Loucy (cell line): ENCODE measurements at regions not wholly inside any gene's neighbourhood (a gene's known extent, or its start where the extent isn't known, plus 50 kb on each side); places are given as distances from the start of the nearest gene placed in this dataset.
A peak's percentile ranks its signal among the peaks of the same experiment; 100 is the strongest.

Experiments
- H2AFZ ChIP-seq: fragments of 200-600 bp; sonication (generic); 2 replicates; pipeline ENCODE4 v1.6.0; 2016; ENCODE audit warnings: antibody characterized with exemption, mild to moderate bottlenecking, low read length, moderate library complexity
- H3F3A ChIP-seq: fragments of 200-600 bp; 2 replicates; pipeline ENCODE4 v1.6.0; 2016; ENCODE audit warnings: antibody characterized with exemption, low read depth, mild to moderate bottlenecking
- H3K27me3 ChIP-seq: fragments of 200-600 bp; sonication (generic); 2 replicates; pipeline ENCODE4 v1.6.1; 2014; ENCODE audit warnings: low read length, mild to moderate bottlenecking; ENCODE audit not compliant: insufficient read depth, poor library complexity, severe bottlenecking
- H3K36me3 ChIP-seq: fragments of 200-600 bp; sonication (generic); 2 replicates; pipeline ENCODE4 v1.6.1; 2016; ENCODE audit warnings: low read length; ENCODE audit not compliant: insufficient read depth
- H3K4me1 ChIP-seq: fragments of 200-600 bp; sonication (generic); 2 replicates; pipeline ENCODE4 v1.5.1; 2014; ENCODE audit warnings: low read length, mild to moderate bottlenecking; ENCODE audit not compliant: insufficient read depth, poor library complexity, severe bottlenecking
- H3K4me2 ChIP-seq: fragments of 200-600 bp; sonication (generic); 2 replicates; pipeline ENCODE4 v1.6.0; 2014; ENCODE audit warnings: antibody characterized with exemption, low read length, low read depth, mild to moderate bottlenecking; ENCODE audit not compliant: poor library complexity, severe bottlenecking
- H3K4me3 ChIP-seq: fragments of 200-600 bp; sonication (generic); 2 replicates; pipeline ENCODE4 v1.5.1; 2014; ENCODE audit warnings: low read length, mild to moderate bottlenecking, mixed read lengths; ENCODE audit not compliant: poor library complexity, severe bottlenecking
- H3K79me2 ChIP-seq: fragments of 200-600 bp; sonication (generic); 2 replicates; pipeline ENCODE4 v1.6.1; 2014; ENCODE audit warnings: low read length; ENCODE audit not compliant: insufficient read depth
- H3K9ac ChIP-seq: fragments of 200-600 bp; sonication (generic); 2 replicates; pipeline ENCODE4 v1.6.0; 2014; ENCODE audit warnings: mild to moderate bottlenecking, low read depth, low read length, moderate library complexity; ENCODE audit not compliant: poor library complexity, severe bottlenecking
- H3K9me2 ChIP-seq: fragments of 200-600 bp; sonication (generic); replicated peaks from 2 replicates; pipeline ENCODE4 v1.6.1; 2016; ENCODE audit warnings: low read depth, low read length, mixed read lengths
- H3K9me3 ChIP-seq: fragments of 200-600 bp; sonication (generic); 2 replicates; pipeline ENCODE4 v1.6.1; 2014; ENCODE audit warnings: mild to moderate bottlenecking, antibody characterized with exemption, low read length, low read depth; ENCODE audit not compliant: insufficient read depth
- H4K20me1 ChIP-seq: fragments of 200-600 bp; sonication (generic); 2 replicates; pipeline ENCODE4 v1.6.0; 2014; ENCODE audit warnings: antibody characterized with exemption, low read length, mild to moderate bottlenecking; ENCODE audit not compliant: insufficient read depth, poor library complexity, severe bottlenecking
- EZH2phosphoT487 ChIP-seq: fragments of 200-600 bp; IDR thresholded peaks from 2 replicates; pipeline ENCODE4 v1.6.1; 2018; ENCODE audit warnings: antibody characterized with exemption, mild to moderate bottlenecking, moderate library complexity, borderline replicate concordance
- TF ChIP-seq, protein P1 (sequence below): fragments of 200-600 bp; sonication (generic); conservative IDR thresholded peaks from 2 replicates; pipeline ENCODE4 v1.5.1; 2014; ENCODE audit warnings: mild to moderate bottlenecking, antibody characterized with exemption, low read length

DNA sequence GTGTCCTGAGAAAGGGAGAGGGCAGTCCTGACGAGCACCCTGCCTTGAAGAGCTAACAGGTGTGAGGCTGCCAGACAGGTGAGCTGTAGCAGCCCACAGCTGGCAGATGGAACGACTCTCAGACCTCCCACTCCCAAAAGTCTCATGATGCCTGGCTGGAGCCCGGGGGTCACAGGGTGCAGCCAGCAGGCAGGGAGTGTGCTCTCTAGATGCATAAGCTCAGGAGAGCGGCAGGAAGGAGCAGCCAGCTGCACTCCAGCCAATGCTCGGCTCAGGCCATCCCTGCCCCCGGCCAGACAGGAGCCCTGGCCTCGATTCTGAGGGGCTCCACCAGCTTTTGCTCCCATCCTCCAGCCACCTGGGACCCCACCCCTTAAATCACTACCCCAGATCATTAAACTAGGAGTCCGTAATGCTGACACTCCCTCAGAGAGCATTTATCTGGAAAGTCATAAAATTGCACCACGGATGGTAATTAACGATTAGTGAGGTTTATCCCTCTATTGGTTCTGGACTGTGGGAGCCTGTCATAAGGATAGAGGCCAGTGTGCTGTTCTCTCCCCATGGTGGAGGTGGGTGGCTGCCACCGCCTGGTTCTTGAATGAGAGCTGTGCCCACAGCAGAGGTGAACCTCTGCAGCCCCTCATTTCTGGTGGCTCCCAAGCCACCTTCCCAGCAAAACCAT lies 63.5 kb upstream of the ZMIZ1 start:
- Histone ChIP-seq H3K9me2 (no peaks in the 10 kb centered on the region), H3K4me2 (no peak overlapping the region), H3K79me2 (no peaks in the 10 kb centered on the region), H3K9me3 (no peaks in the 10 kb centered on the region), H3K36me3 (no peaks in the 10 kb centered on the region), H3K4me3 (no peak overlapping the region), H3K4me1 (peaks cover 5% of the 10 kb centered on the region), H3F3A (no peaks in the 10 kb centered on the region), H2AFZ (no peak overlapping the region), H3K27me3 (no peaks in the 10 kb centered on the region), H3K9ac (no peak overlapping the region), H4K20me1 (no peaks in the 10 kb centered on the region)
- TF ChIP-seq, protein P1, sequence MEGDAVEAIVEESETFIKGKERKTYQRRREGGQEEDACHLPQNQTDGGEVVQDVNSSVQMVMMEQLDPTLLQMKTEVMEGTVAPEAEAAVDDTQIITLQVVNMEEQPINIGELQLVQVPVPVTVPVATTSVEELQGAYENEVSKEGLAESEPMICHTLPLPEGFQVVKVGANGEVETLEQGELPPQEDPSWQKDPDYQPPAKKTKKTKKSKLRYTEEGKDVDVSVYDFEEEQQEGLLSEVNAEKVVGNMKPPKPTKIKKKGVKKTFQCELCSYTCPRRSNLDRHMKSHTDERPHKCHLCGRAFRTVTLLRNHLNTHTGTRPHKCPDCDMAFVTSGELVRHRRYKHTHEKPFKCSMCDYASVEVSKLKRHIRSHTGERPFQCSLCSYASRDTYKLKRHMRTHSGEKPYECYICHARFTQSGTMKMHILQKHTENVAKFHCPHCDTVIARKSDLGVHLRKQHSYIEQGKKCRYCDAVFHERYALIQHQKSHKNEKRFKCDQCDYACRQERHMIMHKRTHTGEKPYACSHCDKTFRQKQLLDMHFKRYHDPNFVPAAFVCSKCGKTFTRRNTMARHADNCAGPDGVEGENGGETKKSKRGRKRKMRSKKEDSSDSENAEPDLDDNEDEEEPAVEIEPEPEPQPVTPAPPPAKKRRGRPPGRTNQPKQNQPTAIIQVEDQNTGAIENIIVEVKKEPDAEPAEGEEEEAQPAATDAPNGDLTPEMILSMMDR: no peak
- TF ChIP-seq EZH2phosphoT487: no peak

DNA sequence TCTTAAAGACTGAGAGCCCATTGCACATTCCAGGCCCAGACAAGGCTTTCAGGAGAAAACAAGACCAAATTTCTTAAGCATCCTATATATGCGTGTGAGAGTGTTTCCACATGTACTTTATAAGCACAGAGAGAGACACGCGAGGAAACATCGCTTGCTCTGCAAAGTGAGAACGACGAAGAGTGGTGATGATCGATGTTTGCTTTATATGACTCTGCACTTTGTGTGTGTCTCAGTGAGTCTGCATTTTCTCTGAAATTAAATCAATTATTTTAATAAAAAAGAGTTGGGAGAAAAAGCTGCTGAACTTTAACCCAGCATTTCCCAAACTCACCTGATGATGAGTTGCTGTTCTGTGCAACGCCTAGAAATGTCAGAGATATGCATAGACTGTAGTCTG lies 61.7 kb upstream of the ZMIZ1 start:
- H3K9me3 ChIP-seq: no peaks in the 10 kb centered on the region
- H3K36me3 ChIP-seq: no peaks in the 10 kb centered on the region
- no peaks in the 10 kb centered on the region for H3K9me2 ChIP-seq
- H2AFZ ChIP-seq: no peak overlapping the region
- H3K79me2 ChIP-seq: no peaks in the 10 kb centered on the region
- TF ChIP-seq, protein P1: no peak
- no peak for TF ChIP-seq EZH2phosphoT487
- no peaks in the 10 kb centered on the region for H3K27me3 ChIP-seq
- H3K4me1 ChIP-seq: no peaks in the 10 kb centered on the region
- H4K20me1 ChIP-seq: no peaks in the 10 kb centered on the region
- H3K4me2 ChIP-seq: no peak overlapping the region
- H3K9ac ChIP-seq: no peak overlapping the region
- no peaks in the 10 kb centered on the region for H3F3A ChIP-seq
- H3K4me3 ChIP-seq: no peak overlapping the region

GRCh38 chr10:79007421-79008319 lies 61.1 kb upstream of the ZMIZ1 start:
- Histone ChIP-seq H3F3A (no peaks in the 10 kb centered on the region), H2AFZ (0 out of 2 replicates have a peak overlapping the region, but pooled peaks have one; percentile 56), H3K4me3 (no peak overlapping the region), H3K4me2 (no peak overlapping the region), H3K9me2 (no peaks in the 10 kb centered on the region), H4K20me1 (no peaks in the 10 kb centered on the region), H3K79me2 (no peaks in the 10 kb centered on the region), H3K9ac (no peak overlapping the region), H3K4me1 (no peaks in the 10 kb centered on the region), H3K27me3 (no peaks in the 10 kb centered on the region), H3K36me3 (no peaks in the 10 kb centered on the region), H3K9me3 (no peaks in the 10 kb centered on the region)
- no peak for TF ChIP-seq EZH2phosphoT487
- TF ChIP-seq, protein P1: no peak
